ENCODE measurements at regions not wholly inside any gene's neighbourhood (a gene's known extent, or its start where the extent isn't known, plus 50 kb on each side); places are given as distances from the start of the nearest gene placed in this dataset.

DNA sequence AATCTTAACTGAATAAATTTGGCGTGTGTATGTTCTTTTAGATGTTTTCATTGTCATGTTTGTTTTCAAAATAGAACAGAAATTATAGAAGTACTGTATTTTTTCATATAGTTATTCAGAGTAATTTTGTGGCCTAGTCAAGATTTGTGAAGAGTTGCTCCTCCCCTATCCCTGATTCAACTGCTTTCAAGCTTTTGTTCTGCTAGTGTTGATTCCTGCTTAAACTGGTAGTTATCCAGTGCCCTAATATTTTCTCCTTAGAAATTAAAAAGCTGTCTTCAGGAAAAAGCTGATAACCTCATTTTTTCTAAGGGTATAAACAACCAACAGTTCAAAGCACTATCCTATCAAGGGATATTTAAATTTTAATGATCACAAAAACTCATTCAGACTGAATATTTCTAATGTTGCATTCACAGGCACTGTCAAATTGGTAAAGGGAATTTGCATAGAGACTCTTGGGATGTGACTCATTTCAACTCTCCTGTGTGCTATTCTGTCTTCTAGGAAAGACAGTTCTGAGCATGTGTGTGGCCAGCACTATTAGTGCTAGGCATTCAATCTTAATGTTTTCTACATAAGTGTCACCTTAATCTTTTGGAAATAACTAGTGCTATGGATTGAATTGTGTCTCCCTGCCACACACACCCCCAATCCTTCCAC lies 1776.0 kb downstream of the LRRC4C start:
- Histone ChIP-seq H3K27ac (ENCODE audit: extremely low read depth, low read depth, low read length) (no peak overlapping the region), H3K9me1 (ENCODE audit: control insufficient read depth, insufficient read depth, low read length) (no peaks in the 10 kb centered on the region), H3K36me3 (ENCODE audit: control insufficient read depth, insufficient read depth, low read length) (no peaks in the 10 kb centered on the region), H3K9ac (ENCODE audit: insufficient read depth in 1 of 2, low read depth in 2 of 2, low read length in 2 of 2) (no peak overlapping the region), H4K20me1 (replicated peaks; ENCODE audit: control insufficient read depth, insufficient read depth, low read length) (no peaks in the 10 kb centered on the region), H3K27me3 (ENCODE audit: control insufficient read depth in 2 of 2, insufficient read depth in 2 of 2, low read length in 2 of 2) (no peaks in the 10 kb centered on the region), H3K4me3 (no peak overlapping the region), H2AFZ (ENCODE audit: low read depth, low read length) (no peak overlapping the region), H3K4me1 (replicated peaks in 1 of 2; ENCODE audit: control insufficient read depth in 2 of 2, insufficient read depth in 2 of 2, low read length in 2 of 2) (no peaks in the 10 kb centered on the region), H3K4me2 (ENCODE audit: insufficient read depth, low read length) (no peak overlapping the region), H3K79me2 (ENCODE audit: control insufficient read depth, insufficient read depth, low read length) (no peaks in the 10 kb centered on the region), H3K9me3 (replicated peaks; ENCODE audit: control insufficient read depth, insufficient read depth, low read depth, low read length) (0 out of 2 replicates have a peak, but pooled peaks cover 2% of the 10 kb centered on the region)
- ChIA-PET POLR2A (no interaction called here), CTCF (ENCODE audit: low intra/inter-chr PET ratio) (no interaction called here)
- 0% methylated on average over 1 of the region's 1 CpG for WGBS (ENCODE audit: insufficient coverage, low coverage, missing lambda C conversion rate)
- intact Hi-C loops (cut with micrococcal nuclease) (no loop called here), in situ Hi-C loops (cut with MboI) (no loop called here)
- no peak for FAIRE-seq
- no TSS peak for BruUV-seq (replicated peaks)
- no peak for DNase-seq (ENCODE audit: extremely low read depth in 1 of 4, low spot score in 3 of 4)
- no peak for TF ChIP-seq RBM17 (IDR thresholded peaks at IDR 0.05; ENCODE audit: borderline replicate concordance, low read depth, low read length)
- TF ChIP-seq GABPB2 (CRISPR knock-in tag; conservative IDR thresholded peaks at IDR 0.05): no peak
- TF ChIP-seq SMARCA4 (IDR thresholded peaks at IDR 0.05): no peak
- no peak for ATAC-seq

GRCh38 chr11:39681428-39681827 lies 1778.0 kb downstream of the LRRC4C start:
- 0% methylated on average over 2 of the region's 2 CpGs for WGBS (ENCODE audit: insufficient coverage, low coverage, missing lambda C conversion rate)
- CTCF ChIA-PET (ENCODE audit: low intra/inter-chr PET ratio): no interaction called here
- intact Hi-C loops (cut with micrococcal nuclease): no loop called here
- TF ChIP-seq NCOR1 (IDR thresholded peaks at IDR 0.05) (no peak), ADNP (tag; IDR thresholded peaks at IDR 0.05) (no peak), STAT5B (CRISPR knock-in tag; IDR thresholded peaks at IDR 0.05) (no peak), ZNF23 (CRISPR knock-in tag; IDR thresholded peaks at IDR 0.05) (no peak), SPI1 (IDR thresholded peaks at IDR 0.05; ENCODE audit: borderline replicate concordance, low read depth, low read length) (no peak), NRF1 (conservative IDR thresholded peaks at IDR 0.05 in 1 of 2, IDR thresholded peaks at IDR 0.05 in 1 of 2) (no peak), ZNF778 (CRISPR knock-in tag; IDR thresholded peaks at IDR 0.05) (no peak), ZNF431 (CRISPR knock-in tag; IDR thresholded peaks at IDR 0.05) (no peak), MYBL2 (IDR thresholded peaks at IDR 0.05; ENCODE audit: low read depth) (no peak), MYBL2 (CRISPR knock-in tag; IDR thresholded peaks at IDR 0.05; ENCODE audit: borderline replicate concordance) (no peak), RBM15 (IDR thresholded peaks at IDR 0.05; ENCODE audit: insufficient read depth, low read length) (no peak), LCOR (CRISPR knock-in tag; IDR thresholded peaks at IDR 0.05) (no peak), ZNF12 (CRISPR knock-in tag; IDR thresholded peaks at IDR 0.05) (no peak), KLF1 (tag; IDR thresholded peaks at IDR 0.05) (no peak)
- TF ChIP-seq, protein P1, sequence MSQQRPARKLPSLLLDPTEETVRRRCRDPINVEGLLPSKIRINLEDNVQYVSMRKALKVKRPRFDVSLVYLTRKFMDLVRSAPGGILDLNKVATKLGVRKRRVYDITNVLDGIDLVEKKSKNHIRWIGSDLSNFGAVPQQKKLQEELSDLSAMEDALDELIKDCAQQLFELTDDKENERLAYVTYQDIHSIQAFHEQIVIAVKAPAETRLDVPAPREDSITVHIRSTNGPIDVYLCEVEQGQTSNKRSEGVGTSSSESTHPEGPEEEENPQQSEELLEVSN (IDR thresholded peaks at IDR 0.05; ENCODE audit: borderline replicate concordance in 1 of 2, extremely low read depth in 1 of 2, insufficient read depth in 1 of 2, insufficient read length in 1 of 2, low read depth in 1 of 2, low read length in 1 of 2, poor library complexity in 1 of 2, severe bottlenecking in 1 of 2): no peak

More at GRCh38 chr11:39681428-39681827, 1778.0 kb downstream of the LRRC4C start:
- no peaks in the 10 kb centered on the region for H3K27me3 ChIP-seq (ENCODE audit: control insufficient read depth in 2 of 2, insufficient read depth in 2 of 2, low read length in 2 of 2)
- ATAC-seq (no peak), DNase-seq (ENCODE audit: extremely low read depth in 1 of 4, low spot score in 3 of 4) (no peak), FAIRE-seq (no peak)
- H2AFZ ChIP-seq (ENCODE audit: low read depth, low read length): no peak overlapping the region
- H3K9me3 ChIP-seq (replicated peaks; ENCODE audit: control insufficient read depth, insufficient read depth, low read depth, low read length): peaks cover 3% of the 10 kb centered on the region; the same call in 1 of the 2 replicates
- H4K20me1 ChIP-seq (replicated peaks; ENCODE audit: control insufficient read depth, insufficient read depth, low read length): no peaks in the 10 kb centered on the region
- in situ Hi-C loops (cut with MboI): no loop called here
- H3K27ac ChIP-seq (ENCODE audit: extremely low read depth, low read depth, low read length): no peak overlapping the region
- no peaks in the 10 kb centered on the region for H3K79me2 ChIP-seq (ENCODE audit: control insufficient read depth, insufficient read depth, low read length)
- H3K4me2 ChIP-seq (ENCODE audit: insufficient read depth, low read length): no peak overlapping the region
- no peak overlapping the region for H3K4me3 ChIP-seq
- POLR2A ChIA-PET: no interaction called here
- no peaks in the 10 kb centered on the region for H3K9me1 ChIP-seq (ENCODE audit: control insufficient read depth, insufficient read depth, low read length)
- H3K4me1 ChIP-seq (replicated peaks in 1 of 2; ENCODE audit: control insufficient read depth in 2 of 2, insufficient read depth in 2 of 2, low read length in 2 of 2): no peaks in the 10 kb centered on the region
- no peak overlapping the region for H3K9ac ChIP-seq (ENCODE audit: insufficient read depth in 1 of 2, low read depth in 2 of 2, low read length in 2 of 2)
- no TSS peak for BruUV-seq (replicated peaks)
- H3K36me3 ChIP-seq (ENCODE audit: control insufficient read depth, insufficient read depth, low read length): no peaks in the 10 kb centered on the region
